HG03135 (cell line): ENCODE measurements at regions not wholly inside any gene's neighbourhood (a gene's known extent, or its start where the extent isn't known, plus 50 kb on each side); places are given as distances from the start of the nearest gene placed in this dataset.

Experiments used
- ATAC-seq: cut with Tn5 transposase; IDR thresholded peaks from one replicate; pipeline ENCODE4 v1.9.1; 2021; ENCODE audit warnings: mild to moderate bottlenecking, moderate library complexity; ENCODE audit not compliant: unreplicated experiment

- ATAC-seq, result no peak
Measured at GRCh38 chr3:177470197-177470941, 273.1 kb upstream of the TBL1XR1 start.

GRCh38 chr3:177471733-177472480, 274.6 kb upstream of the TBL1XR1 start:
- ATAC-seq, result no peak

- ATAC-seq, result no peak
Measured at GRCh38 chr3:177473184-177473583, 275.9 kb upstream of the TBL1XR1 start.

- ATAC-seq, result no peak
Measured at GRCh38 chr3:177473903-177474302, 276.6 kb upstream of the TBL1XR1 start.

- ATAC-seq, result no peak
Measured at GRCh38 chr3:177474652-177475355, 277.5 kb upstream of the TBL1XR1 start.

GRCh38 chr3:177475356-177475665, 278.0 kb upstream of the TBL1XR1 start:
- no peak for ATAC-seq

GRCh38 chr3:177476495-177476894, 279.2 kb upstream of the TBL1XR1 start:
- no peak for ATAC-seq

GRCh38 chr3:177476921-177477435, 279.7 kb upstream of the TBL1XR1 start:
- no peak for ATAC-seq

GRCh38 chr3:177478170-177478867, 281.0 kb upstream of the TBL1XR1 start:
- ATAC-seq, result no peak

- no peak for ATAC-seq
Measured at GRCh38 chr3:177479630-177480029, 282.3 kb upstream of the TBL1XR1 start.

GRCh38 chr3:177481329-177481728, 284.0 kb upstream of the TBL1XR1 start:
- no peak for ATAC-seq

- no peak for ATAC-seq
Measured at GRCh38 chr3:177482048-177482691, 284.9 kb upstream of the TBL1XR1 start.

GRCh38 chr3:177483182-177483967, 286.1 kb upstream of the TBL1XR1 start:
- no peak for ATAC-seq

GRCh38 chr3:177484206-177484605, 286.9 kb upstream of the TBL1XR1 start:
- ATAC-seq, result no peak

GRCh38 chr3:177484926-177485325, 287.6 kb upstream of the TBL1XR1 start:
- no peak for ATAC-seq

- no peak for ATAC-seq
Measured at GRCh38 chr3:177487635-177488186, 290.4 kb upstream of the TBL1XR1 start.

- no peak for ATAC-seq
Measured at GRCh38 chr3:177488740-177489139, 291.5 kb upstream of the TBL1XR1 start.

- ATAC-seq, result no peak
Measured at GRCh38 chr3:177490626-177491025, 293.3 kb upstream of the TBL1XR1 start.

- ATAC-seq, result no peak
Measured at GRCh38 chr3:177491296-177492032, 294.2 kb upstream of the TBL1XR1 start.
